Endothelial cell of umbilical vein (primary cell): ENCODE measurements at regions not wholly inside any gene's neighbourhood (a gene's known extent, or its start where the extent isn't known, plus 50 kb on each side); places are given as distances from the start of the nearest gene placed in this dataset.

Source experiments
- BruUV-seq: library from RNA; stranded (reverse); fragments of 400-500 nt; replicated peaks from 2 replicates; lab custom pipeline; 2021; lab: Mats Ljungman, UMichigan
- CTCF ChIA-PET: fragments of 300-600, 350-600 bp; sonication (Branson Sonifier 250); formaldehyde crosslinking; loops from one replicate; lab custom pipeline; 2021; ENCODE audit warnings: antibody characterized with exemption, inconsistent platforms; lab: Charles Lee
- POLR2A ChIA-PET: fragments of 300-600, 350-600 bp; sonication (Branson Sonifier 250); formaldehyde crosslinking; loops from one replicate; lab custom pipeline; 2021; ENCODE audit warnings: antibody characterized with exemption, inconsistent platforms; lab: Charles Lee
- DNase-seq: peaks from one replicate; pipeline ENCODE4 v3.0.0-alpha.2; 2011; ENCODE audit warnings: low read depth, low spot score
- FAIRE-seq: peaks from 2 replicates; lab custom pipeline; 2011; peaks lifted over from hg19 to GRCh38; lab: Jason Lieb, UNC
- H2AFZ ChIP-seq: 2 replicates; pipeline ENCODE4 v1.6.0; 2012; ENCODE audit warnings: low read depth, low read length, control low read depth, inconsistent platforms
- H3K27ac ChIP-seq: 2 replicates; pipeline ENCODE4 v1.5.1; 2011; ENCODE audit warnings: low read depth, mild to moderate bottlenecking, control low read depth, low read length, moderate library complexity; ENCODE audit not compliant: insufficient read depth
- H3K27me3 ChIP-seq, 2 experiments: 2 replicates each; pipeline versions ENCODE4 v1.6.0 to v1.6.1; 2011; ENCODE audit warnings: low read length in 2 of 2, mixed read lengths in 1 of 2; ENCODE audit not compliant: control insufficient read depth in 2 of 2, insufficient read depth in 2 of 2
- H3K36me3 ChIP-seq, 2 experiments: 2 replicates in 1 of 2; 3 replicates in 1 of 2; pipeline ENCODE4 v1.5.1; 2011; ENCODE audit warnings: low read length in 2 of 2, mild to moderate bottlenecking in 1 of 2, moderate library complexity in 1 of 2; ENCODE audit not compliant: control insufficient read depth in 2 of 2, insufficient read depth in 2 of 2; ENCODE audit errors: extremely low read depth in 1 of 2
- H3K4me1 ChIP-seq: 3 replicates; pipeline ENCODE4 v1.5.1; 2011; ENCODE audit warnings: mild to moderate bottlenecking, low read length; ENCODE audit not compliant: control insufficient read depth, insufficient read depth; ENCODE audit errors: extremely low read depth
- H3K4me2 ChIP-seq: 2 replicates; pipeline ENCODE4 v1.6.1; 2011; ENCODE audit warnings: low read length, control low read depth, mixed read lengths; ENCODE audit not compliant: insufficient read depth
- H3K4me3 ChIP-seq, 3 experiments: fragments of 200-600 bp in 1 of 3; sonication (generic), shearing (Covaris generic) in 1 of 3; replicated peaks in 1 of 3; 2 replicates each; pipeline ENCODE4 v1.5.1; 2011 to 2016; ENCODE audit warnings: control low read depth in 3 of 3, low read length in 3 of 3, mild to moderate bottlenecking in 2 of 3, inconsistent platforms in 1 of 3, low read depth in 1 of 3, moderate library complexity in 1 of 3; ENCODE audit not compliant: insufficient read depth in 1 of 3
- H3K79me2 ChIP-seq: 2 replicates; pipeline ENCODE4 v1.6.0; 2012; ENCODE audit warnings: low read length, inconsistent platforms; ENCODE audit not compliant: control insufficient read depth, insufficient read depth
- H3K9ac ChIP-seq: replicated peaks from 2 replicates; pipeline ENCODE3; 2011; ENCODE audit warnings: low read length, control low read depth; ENCODE audit not compliant: insufficient read depth; ENCODE audit errors: extremely low read depth
- H3K9me1 ChIP-seq: replicated peaks from 3 replicates; pipeline ENCODE4 v1.6.0; 2011; ENCODE audit warnings: mild to moderate bottlenecking, low read length; ENCODE audit not compliant: control insufficient read depth, insufficient read depth; ENCODE audit errors: extremely low read depth
- H3K9me3 ChIP-seq: replicated peaks from 2 replicates; pipeline ENCODE4 v1.5.1; 2012; ENCODE audit warnings: low read length, inconsistent platforms; ENCODE audit not compliant: control insufficient read depth, insufficient read depth
- H4K20me1 ChIP-seq: replicated peaks from 2 replicates; pipeline ENCODE3; 2011; ENCODE audit warnings: mild to moderate bottlenecking, low read length; ENCODE audit not compliant: control insufficient read depth, insufficient read depth; ENCODE audit errors: extremely low read depth
- FOS ChIP-seq: IDR thresholded peaks from 2 replicates; pipeline ENCODE4 v1.6.1; 2011; ENCODE audit warnings: mild to moderate bottlenecking, low read length, moderate library complexity, borderline replicate concordance; ENCODE audit not compliant: insufficient read depth
- GATA2 ChIP-seq: IDR thresholded peaks from 2 replicates; pipeline ENCODE4 v1.7.0; 2011; ENCODE audit warnings: low read depth, mild to moderate bottlenecking, moderate library complexity, mixed read lengths, low read length; ENCODE audit not compliant: insufficient read length, insufficient read depth
- JUN ChIP-seq: IDR thresholded peaks from 2 replicates; pipeline ENCODE4 v1.6.1; 2011; ENCODE audit warnings: borderline replicate concordance, low read depth; ENCODE audit not compliant: insufficient read length, insufficient read depth
- MYC ChIP-seq: IDR thresholded peaks from one replicate; pipeline ENCODE4 v1.6.1; 2011; ENCODE audit warnings: mild to moderate bottlenecking, low read depth, low read length
- POLR2A ChIP-seq: IDR thresholded peaks from 2 replicates; pipeline ENCODE4 v1.6.1; 2012; ENCODE audit warnings: low read depth, mild to moderate bottlenecking, control low read depth, low read length
- POLR2AphosphoS5 ChIP-seq: IDR thresholded peaks from 2 replicates; pipeline ENCODE4 v1.6.1; 2012; ENCODE audit warnings: low read depth, mild to moderate bottlenecking, control low read depth, low read length, moderate library complexity; ENCODE audit not compliant: insufficient read depth
- dilution Hi-C: fragments of 300-500 bp; cut with MboI; formaldehyde crosslinking; loops from one replicate; pipeline ENCODE4 v1.15.0; 2019; ENCODE audit warnings: low sequenced_read_pairs; ENCODE audit not compliant: extremely low pct_ligation_motif_present
- intact Hi-C: fragments of 100-400 bp; cut with micrococcal nuclease; formaldehyde crosslinking; loops from one replicate; pipeline ENCODE4 v1.10.0; 2022
- TF ChIP-seq, protein P1 (sequence below): IDR thresholded peaks from 2 replicates; pipeline ENCODE4 v1.6.1; 2011; ENCODE audit not compliant: insufficient read depth, insufficient read length

DNA sequence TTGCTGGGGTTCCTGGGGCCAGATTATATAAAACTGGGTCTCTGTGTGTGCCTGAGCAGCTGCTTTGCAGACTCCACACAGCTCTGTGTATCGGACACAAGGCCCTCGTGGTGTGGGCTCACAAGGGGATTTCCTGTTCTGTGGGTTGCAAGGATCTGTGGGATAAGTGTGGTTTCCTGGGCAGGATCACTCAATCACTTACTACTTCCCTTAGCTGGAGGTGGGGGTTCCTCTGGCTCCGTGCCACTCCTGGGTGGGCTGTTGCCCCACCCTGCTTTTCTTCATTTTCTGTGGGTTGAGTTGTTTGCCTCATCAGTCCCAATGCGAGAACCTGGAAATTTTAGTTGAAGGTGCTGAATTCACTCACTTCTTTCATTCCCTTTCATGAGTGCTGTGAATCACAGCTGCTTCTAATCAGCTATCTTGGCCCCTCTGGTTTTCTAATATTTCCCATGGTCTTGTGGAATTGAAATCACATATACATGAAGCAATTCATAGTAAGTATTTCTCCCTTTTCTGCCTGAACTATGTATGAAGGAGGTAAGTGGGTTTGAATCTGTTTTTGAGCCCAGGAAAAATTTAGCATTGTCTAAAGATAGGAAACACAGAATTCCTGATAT is 196.3 kb downstream of the DCDC2C start:
- H3K9me1 ChIP-seq = no peaks in the 10 kb centered on the region
- H3K36me3 ChIP-seq = no peaks in the 10 kb centered on the region
- no peak overlapping the region for H3K4me3 ChIP-seq
- dilution Hi-C loops = no loop called here
- BruUV-seq = no TSS peak
- no peak for TF ChIP-seq POLR2A
- DNase-seq = no peak
- CTCF ChIA-PET = no interaction called here
- H3K4me1 ChIP-seq = no peaks in the 10 kb centered on the region
- no peaks in the 10 kb centered on the region for H4K20me1 ChIP-seq
- POLR2A ChIA-PET = no interaction called here
- no peaks in the 10 kb centered on the region for H3K79me2 ChIP-seq
- H3K9ac ChIP-seq = no peak overlapping the region
- FAIRE-seq = no peak
- no peaks in the 10 kb centered on the region for H3K27me3 ChIP-seq
- H3K9me3 ChIP-seq = peaks cover 2% of the 10 kb centered on the region
- no peak overlapping the region for H3K27ac ChIP-seq
- H2AFZ ChIP-seq = no peak overlapping the region
- H3K4me2 ChIP-seq = no peak overlapping the region
- intact Hi-C loops = no loop called here

DNA sequence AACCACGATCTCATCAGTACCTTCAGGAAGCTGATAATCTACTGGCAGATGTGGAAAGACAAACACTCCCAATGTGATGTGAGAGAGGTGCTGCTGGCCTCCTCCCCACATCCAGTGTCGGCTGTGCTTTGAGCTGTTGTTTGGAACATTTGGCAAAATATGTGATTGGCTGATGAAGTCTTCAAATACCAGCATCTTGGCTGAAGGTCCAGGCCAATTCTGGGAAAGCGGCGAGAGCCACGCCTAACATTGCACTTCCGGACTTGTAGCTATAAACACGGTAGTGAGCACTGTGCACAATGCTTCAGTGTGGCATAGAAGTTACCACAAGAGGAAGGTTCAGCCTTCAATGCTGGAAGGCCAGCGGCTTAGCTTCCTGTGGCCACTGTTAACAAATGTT is 198.8 kb downstream of the DCDC2C start:
- intact Hi-C loops (no loop called here), dilution Hi-C loops (no loop called here)
- no peak overlapping the region for H3K9ac ChIP-seq
- no peaks in the 10 kb centered on the region for H3K9me1 ChIP-seq
- no peak overlapping the region for H3K4me2 ChIP-seq
- FAIRE-seq (no peak), DNase-seq (no peak)
- H3K27me3 ChIP-seq = no peaks in the 10 kb centered on the region
- BruUV-seq = no TSS peak
- no peaks in the 10 kb centered on the region for H3K79me2 ChIP-seq
- no peak overlapping the region for H3K27ac ChIP-seq
- POLR2A ChIA-PET = no interaction called here
- H4K20me1 ChIP-seq = no peaks in the 10 kb centered on the region
- H3K36me3 ChIP-seq = no peaks in the 10 kb centered on the region
- H3K9me3 ChIP-seq = peaks cover 2% of the 10 kb centered on the region
- CTCF ChIA-PET = no interaction called here
- no peak overlapping the region for H2AFZ ChIP-seq
- TF ChIP-seq GATA2 (no peak), FOS (no peak), JUN (no peak), POLR2A (no peak), MYC (no peak), POLR2AphosphoS5 (no peak)
- TF ChIP-seq, protein P1, sequence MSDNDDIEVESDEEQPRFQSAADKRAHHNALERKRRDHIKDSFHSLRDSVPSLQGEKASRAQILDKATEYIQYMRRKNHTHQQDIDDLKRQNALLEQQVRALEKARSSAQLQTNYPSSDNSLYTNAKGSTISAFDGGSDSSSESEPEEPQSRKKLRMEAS = no peak
- H3K4me3 ChIP-seq = no peak overlapping the region
- no peaks in the 10 kb centered on the region for H3K4me1 ChIP-seq
